22Rv1 (cell line): ENCODE measurements at regions not wholly inside any gene's neighbourhood (a gene's known extent, or its start where the extent isn't known, plus 50 kb on each side); places are given as distances from the start of the nearest gene placed in this dataset.

ENCODE experiments used
- ZFX ChIP-seq: fragments of 450-650 bp; IDR thresholded peaks from 2 replicates; pipeline ENCODE4 v1.6.1; 2017; ENCODE audit warnings: antibody characterized with exemption, borderline replicate concordance
- TF ChIP-seq, protein P1 (sequence below): fragments of 450-650 bp; IDR thresholded peaks from 2 replicates; pipeline ENCODE4 v1.5.1; 2017; ENCODE audit warnings: mild to moderate bottlenecking

DNA sequence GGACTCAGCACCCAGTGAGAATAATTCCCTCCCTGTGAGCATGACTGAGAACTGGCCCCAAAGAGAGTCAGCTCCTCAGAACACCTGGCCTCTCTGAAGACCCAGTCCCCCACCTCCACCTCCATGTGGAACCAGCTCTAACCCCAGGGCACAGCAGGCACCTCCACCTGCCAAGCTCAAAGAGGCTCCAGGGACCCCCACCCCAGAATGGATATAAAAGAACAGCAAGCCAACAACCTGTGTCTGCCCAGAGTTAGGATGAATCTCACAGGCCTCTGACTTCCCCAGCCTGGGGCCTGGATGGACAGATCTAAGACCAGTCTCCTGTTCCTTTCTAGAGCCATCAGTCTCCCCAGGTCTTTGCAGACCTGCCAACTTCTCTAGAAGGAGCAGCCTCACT, 498.5 kb downstream of the EIPR1 start:
- TF ChIP-seq, protein P1, sequence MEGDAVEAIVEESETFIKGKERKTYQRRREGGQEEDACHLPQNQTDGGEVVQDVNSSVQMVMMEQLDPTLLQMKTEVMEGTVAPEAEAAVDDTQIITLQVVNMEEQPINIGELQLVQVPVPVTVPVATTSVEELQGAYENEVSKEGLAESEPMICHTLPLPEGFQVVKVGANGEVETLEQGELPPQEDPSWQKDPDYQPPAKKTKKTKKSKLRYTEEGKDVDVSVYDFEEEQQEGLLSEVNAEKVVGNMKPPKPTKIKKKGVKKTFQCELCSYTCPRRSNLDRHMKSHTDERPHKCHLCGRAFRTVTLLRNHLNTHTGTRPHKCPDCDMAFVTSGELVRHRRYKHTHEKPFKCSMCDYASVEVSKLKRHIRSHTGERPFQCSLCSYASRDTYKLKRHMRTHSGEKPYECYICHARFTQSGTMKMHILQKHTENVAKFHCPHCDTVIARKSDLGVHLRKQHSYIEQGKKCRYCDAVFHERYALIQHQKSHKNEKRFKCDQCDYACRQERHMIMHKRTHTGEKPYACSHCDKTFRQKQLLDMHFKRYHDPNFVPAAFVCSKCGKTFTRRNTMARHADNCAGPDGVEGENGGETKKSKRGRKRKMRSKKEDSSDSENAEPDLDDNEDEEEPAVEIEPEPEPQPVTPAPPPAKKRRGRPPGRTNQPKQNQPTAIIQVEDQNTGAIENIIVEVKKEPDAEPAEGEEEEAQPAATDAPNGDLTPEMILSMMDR = no peak
- TF ChIP-seq ZFX = no peak
